HG03565 (cell line): ENCODE measurements at regions not wholly inside any gene's neighbourhood (a gene's known extent, or its start where the extent isn't known, plus 50 kb on each side); places are given as distances from the start of the nearest gene placed in this dataset.
"Not testable (repeated sequence)": the region's sequence is repeated elsewhere in the genome, so short reads cannot be mapped to it uniquely, and the experiment has no call there.

Experiments used
- ATAC-seq: cut with Tn5 transposase; IDR thresholded peaks from one replicate; pipeline ENCODE4 v1.9.1; 2021; ENCODE audit warnings: mild to moderate bottlenecking, moderate library complexity; ENCODE audit not compliant: unreplicated experiment

DNA sequence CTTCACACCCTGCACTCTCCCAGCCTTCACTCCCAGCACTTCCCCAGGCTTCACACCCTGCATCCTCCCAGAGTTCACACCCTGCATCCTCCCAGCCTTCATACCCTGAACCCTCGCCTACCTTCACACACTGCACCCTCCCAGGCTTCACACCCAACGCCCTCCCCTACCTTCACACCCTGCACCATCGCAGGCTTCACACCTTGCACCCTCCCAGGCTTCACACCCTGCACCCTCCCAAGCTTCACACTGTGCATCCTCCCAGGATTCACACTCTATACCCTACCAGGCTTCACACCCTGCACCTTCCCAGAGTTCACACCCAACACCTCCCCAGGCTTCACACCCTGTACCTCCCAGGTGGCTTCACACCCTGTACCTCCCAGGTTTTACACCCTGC, 448.7 kb upstream of the MYT1L start:
- ATAC-seq = no peak

DNA sequence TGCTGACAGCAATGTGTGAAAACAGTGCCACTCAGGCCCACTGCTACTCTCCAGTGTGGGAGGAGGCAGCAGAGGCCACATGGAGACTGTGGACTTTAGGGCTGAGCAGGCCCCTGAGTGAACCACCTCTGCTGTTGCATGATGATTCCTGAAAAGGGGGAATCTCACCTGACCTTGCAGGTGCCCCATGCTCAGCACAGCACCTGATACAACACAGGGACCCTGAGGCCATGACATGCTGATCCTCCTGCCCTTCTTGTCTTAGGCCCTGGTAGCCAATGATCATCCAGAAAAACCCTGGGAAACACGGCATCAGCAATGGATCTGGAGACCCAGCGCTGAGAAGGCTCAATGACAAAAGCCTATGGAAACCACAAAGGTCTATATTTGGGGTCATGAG, 446.8 kb upstream of the MYT1L start:
- ATAC-seq = no peak

DNA sequence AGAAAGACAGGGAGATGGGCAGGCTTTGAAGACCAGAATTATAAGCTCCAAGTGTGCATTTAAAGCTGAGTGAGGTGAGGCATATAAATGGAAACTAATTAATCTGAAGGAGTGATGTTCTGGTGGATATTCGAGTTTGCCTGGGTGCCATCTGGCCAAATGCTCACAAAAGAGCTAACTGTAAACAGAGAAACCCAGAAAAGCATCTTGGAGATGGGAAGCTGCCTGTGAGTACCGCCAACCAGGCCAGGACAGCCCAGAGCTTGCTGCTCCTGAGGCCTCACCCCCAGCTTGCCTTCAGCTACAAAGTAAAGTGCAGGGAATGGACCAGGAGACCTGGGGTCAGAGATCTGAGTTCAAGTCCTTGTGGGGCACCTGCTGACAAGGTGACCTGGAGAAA, 446.1 kb upstream of the MYT1L start:
- no peak for ATAC-seq

DNA sequence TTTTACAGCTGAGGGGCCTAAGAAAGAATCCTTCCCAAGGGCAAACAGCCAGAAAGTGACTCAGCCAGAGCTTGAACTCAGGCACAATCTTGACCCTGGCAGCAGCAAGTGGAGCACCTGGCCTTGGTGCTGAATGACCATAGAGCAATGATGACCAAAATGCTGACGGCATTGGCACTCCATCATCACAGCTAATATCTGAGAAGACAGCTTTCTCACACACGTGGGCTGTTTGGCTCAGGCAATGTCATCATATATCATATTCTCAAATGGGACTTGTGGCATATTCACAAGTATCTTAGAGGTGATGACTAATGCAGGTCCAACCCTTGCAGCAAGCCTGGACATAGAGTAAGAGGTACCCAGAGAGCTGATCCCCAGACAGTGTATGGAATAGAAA, 443.9 kb upstream of the MYT1L start:
- ATAC-seq = no peak

DNA sequence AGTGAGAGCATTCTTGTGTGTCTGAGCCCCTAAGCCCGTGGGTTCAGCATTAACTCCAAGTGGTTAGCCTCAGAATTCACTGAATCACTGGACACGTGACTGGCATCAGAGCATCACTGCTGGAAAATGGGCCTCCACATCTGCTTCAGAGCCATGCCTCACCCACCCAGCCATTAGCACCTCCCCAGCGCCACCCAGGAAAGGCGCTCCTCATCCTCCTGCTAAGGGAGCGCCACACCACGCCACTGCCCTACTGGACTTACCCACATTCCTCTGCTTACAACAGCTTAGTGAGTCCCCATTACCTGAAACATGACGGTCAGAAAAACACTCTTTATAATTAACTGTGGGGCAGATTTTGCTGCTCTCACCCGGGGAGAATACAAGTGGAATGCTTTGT, 442.6 kb upstream of the MYT1L start:
- ATAC-seq = no peak

DNA sequence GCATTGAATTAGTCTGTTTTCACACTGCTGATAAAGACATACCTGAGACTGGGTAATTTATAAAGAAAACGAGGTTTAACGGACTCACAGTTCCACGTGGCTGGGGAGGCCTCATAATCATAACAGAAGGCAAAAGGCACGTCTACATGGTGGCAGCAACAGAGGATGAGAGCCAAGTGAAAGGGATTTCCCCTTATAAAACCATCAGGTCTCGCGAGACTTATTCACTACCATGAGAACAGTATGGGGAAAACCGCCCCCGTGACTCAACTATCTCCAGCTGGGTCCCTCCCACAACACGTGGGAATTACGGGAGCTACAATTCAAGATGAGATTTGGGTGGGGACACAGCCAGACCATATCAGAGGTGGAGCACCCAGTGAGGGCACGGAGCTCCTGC, 442.0 kb upstream of the MYT1L start:
- ATAC-seq = not testable (repeated sequence)

DNA sequence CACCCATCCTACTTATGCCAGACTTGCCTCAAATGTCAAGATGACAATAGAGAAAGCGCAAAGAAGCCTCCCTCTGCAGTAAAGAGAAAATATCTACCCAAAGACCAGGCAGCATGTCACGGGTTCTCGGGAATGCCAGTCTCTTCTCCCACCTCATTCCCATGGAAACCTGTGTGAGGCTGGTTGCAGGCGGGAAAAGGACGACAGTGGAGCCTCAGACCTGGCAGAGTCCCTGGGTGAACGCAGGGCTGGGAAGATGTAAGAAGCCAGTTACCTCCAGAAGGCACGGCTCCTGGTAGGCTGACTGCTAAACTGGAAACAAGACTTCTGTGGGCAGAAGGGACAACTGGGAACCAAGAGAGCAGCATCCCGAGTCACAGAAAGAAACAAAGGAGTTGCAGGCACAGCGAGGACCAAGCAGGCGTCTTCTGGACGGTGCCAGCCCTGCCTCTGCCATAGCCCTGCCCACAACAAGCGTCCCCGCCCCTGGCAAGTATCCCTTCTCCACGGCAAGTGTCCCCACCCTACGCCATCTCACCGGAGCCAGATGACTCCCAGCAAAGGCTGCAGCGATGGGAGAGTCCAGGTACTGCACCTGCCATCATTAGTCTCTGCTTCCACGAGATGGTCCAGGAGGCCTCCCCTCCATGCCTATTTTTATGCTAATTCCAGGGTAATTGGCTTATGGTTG, 440.8 kb upstream of the MYT1L start:
- no peak for ATAC-seq

DNA sequence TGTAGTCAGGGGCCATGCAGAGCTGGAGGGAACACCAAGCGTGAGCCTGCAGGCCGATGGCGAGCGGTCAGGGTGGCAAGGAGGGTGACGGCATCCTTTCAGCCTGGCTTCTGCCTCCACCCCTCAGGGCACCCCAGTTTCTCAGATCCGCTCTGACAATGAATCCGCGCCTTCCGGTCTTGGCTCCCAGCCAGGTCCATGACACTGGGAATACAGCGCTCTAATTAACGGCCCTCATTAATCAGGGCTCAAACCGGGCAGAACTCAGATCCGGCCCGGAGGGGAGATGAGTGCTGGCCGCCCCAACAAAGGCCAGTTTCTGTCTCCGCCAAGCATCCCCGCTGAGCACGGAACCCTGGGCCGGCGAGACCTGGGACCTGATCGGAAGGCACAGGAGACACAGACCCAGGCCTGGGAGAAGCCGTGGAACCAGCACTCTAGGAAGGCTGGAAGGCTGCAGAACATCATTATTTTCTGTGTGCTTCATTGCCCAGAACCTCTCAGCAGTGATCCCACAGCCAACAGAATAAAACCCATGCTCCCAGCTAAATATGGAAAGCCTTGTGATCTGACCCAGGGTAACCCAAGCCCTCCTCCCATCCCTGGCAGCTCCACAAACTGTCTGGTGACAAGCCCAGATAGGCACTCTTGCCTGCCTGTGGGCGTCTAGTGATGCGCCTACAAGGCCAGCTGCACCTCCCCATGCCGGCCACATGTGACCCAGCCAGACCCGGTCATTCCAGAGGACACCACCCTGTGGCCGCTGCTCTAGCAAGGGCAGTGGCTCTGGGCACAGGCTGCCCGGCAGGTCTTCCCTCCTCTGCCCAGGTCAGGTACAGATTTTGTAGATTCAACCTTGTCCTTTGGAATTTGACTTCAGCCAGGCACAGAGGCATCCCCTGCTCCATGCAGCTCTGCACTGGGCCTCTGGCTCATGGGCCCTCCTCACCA, 438.7 kb upstream of the MYT1L start:
- ATAC-seq = no peak

DNA sequence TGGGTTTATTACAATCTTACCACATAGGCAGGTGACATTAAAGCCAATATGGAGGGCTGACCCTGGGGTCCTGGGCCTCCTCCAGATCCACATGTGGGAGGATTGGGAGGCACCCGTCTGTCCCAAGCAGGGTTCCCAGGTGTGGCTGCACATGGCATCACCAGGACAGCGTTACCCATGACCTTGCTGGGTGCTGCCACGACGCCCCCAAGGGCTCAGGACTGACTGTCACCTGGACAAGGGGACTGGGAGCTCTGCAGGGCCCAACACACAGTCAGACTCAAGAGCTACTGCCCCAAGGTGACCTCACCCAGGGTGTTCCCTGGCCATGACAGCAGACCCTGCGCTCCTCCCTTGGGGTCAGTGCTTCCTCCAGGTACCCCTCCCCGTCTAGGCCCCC, 437.4 kb upstream of the MYT1L start:
- no peak for ATAC-seq

DNA sequence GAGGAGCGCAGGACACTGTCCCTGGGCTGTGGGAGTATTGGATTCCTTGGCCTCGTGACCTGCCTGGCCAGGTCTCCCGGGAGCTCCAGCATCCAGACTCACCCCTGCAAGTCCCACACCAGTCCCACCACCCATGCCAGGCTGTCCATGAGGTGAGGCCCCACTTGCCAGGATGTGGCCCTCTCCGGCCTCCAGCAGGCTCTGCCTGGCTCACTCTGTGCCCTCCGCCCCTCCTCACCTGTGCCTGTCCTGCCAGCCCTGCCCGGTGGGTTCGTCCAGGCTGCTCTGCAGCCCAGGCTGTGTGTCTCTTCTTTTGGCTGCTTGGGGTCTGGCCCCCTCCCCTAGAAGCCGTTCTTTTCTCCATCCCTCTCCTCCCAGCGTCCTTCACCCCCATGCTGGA, 436.8 kb upstream of the MYT1L start:
- no peak for ATAC-seq

DNA sequence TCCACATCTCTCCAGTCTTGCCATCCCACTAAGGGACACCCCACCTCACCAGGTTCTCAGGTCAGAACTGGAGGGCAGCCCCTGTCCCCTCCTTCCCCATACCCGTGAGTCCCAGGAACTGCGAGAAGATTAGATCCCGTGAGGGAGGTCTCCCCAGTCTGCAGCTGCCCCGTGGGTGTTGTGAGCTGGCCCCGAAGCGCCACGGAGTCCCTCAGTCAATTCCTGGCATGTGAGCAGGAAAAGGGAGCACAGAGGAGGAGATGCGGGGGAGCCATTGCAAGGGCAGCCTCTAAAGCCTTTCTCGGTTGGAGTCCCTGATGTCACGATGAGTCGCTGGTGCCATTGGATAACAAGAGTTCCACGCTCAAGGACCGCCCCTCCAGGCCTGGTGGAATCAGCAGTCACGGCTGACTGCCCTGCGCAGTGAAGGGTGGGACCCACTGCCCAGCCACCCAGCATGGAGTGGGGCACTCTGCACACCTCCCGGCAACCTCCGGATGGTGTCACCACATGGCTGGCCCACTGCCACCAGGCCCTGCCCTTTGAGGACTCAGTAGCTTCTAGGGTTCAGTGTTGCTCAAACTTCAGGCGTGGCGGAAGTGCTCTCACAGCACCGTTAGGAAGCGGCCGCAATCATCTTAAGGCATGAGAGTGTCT, 434.9 kb upstream of the MYT1L start:
- no peak for ATAC-seq

DNA sequence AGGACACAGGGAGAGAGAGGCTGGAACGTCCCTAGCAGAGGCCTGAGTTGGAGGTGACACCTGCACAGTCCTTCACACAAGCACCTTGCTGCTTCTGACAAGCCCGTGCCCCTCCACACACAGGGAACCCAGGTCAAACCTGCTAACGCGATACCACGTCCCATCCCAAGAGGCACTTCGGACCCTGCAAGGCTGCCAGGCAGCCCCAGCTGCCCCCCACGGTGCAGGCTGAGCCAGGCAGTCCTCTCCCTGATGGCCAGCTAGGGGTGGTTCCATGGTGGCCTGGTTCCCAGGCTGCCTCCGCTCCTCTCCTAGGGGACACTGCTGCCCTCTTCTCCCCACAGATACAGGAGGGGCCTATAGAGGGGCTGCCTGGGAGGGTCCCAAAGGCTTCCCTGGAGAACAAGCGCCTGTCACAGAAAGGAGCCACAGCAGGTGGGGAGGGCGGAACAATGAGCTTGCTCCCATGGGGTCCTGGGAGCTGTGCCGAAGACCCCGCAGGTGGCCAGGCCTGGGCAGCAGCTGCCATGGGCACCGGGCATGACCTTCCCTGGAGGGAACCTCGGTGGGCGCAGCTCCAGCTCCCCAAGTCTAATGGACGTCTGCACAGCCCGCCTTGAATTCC, 434.2 kb upstream of the MYT1L start:
- no peak for ATAC-seq

DNA sequence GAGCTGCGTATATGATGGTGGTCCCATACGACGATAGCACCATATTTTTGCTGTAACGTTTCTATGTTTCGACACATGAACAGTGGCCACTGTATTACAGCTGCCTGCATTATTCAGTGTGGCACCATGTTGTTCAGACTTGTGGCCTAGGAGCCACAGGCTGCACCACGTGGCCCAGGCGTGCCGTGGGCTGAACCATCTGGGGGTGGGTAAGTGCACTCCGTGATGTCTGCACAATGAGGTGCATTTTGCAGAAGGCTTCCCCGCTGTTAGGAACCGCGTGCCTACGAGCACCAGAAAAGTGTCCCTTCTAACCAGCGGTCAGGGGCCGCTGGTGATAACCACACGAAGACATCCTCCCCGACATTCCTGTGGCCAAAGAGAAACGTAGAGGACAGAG, 433.7 kb upstream of the MYT1L start:
- no peak for ATAC-seq

DNA sequence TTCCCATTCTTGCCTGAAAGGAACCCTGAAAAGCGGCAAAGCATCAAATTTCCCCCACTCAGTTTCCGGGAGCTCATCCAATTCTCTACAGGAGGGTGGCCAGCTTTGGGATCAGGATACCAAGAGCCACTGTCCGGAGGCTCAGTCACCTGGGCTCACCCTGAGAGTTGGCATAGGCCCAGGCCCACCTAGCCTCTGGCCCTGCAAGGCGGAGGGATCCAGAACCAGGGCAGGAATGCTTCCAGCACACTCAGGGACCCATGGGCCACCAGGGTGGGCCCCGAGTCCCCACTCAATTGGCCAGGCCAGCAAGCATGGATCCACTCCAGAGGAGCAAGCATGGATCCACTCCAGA, 432.9 kb upstream of the MYT1L start:
- ATAC-seq = no peak

DNA sequence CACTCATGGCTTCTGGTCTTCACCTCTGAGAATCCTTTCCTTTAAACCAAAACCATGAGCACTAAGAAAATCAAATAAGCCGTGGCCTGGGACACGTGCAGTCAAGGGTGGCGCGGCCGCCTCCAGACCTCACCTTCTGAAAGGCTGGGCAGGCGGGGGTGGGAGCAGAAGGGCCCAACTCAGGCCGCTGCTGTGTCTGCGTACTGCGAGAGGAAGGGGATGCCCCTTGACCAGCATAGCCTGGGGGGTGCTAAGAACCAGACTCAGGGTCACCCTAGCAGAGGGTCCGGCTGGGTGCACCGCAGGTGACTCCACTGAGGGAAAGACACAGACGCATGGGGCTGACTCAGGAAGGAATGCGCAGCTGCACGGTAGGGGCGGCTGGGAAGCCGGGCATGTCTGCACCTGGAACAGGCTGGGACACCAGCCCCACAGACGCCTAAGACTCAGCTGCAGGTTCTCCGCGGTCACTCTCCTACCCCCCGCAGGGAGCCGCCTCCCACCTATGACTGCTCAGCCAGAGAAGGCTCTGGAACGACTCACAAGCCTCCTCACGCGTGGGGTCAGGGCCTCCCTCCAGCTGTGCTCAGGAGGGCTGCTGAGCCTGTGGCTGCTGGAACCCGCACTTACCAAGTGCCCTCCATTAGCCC, 432.4 kb upstream of the MYT1L start:
- no peak for ATAC-seq

DNA sequence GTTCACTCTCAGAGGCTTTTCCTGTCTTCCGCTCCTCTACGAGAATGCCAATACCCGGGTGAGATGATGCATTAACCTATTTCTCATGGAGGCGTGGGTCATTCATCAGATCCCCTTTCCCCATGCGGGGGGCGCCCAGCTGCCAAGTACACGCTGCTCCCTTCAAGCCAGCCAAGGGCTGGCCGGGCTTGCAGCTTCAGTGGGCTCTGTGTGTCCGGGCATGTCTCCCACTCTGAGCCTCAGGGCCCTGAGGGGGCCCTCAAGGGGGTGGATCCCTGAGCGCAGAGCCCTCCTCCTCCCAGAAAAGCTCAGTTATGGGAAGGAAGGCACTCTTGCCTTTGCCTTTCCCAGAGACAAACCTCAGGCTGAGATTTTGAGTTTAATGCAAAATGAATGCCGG, 431.8 kb upstream of the MYT1L start:
- ATAC-seq = no peak

DNA sequence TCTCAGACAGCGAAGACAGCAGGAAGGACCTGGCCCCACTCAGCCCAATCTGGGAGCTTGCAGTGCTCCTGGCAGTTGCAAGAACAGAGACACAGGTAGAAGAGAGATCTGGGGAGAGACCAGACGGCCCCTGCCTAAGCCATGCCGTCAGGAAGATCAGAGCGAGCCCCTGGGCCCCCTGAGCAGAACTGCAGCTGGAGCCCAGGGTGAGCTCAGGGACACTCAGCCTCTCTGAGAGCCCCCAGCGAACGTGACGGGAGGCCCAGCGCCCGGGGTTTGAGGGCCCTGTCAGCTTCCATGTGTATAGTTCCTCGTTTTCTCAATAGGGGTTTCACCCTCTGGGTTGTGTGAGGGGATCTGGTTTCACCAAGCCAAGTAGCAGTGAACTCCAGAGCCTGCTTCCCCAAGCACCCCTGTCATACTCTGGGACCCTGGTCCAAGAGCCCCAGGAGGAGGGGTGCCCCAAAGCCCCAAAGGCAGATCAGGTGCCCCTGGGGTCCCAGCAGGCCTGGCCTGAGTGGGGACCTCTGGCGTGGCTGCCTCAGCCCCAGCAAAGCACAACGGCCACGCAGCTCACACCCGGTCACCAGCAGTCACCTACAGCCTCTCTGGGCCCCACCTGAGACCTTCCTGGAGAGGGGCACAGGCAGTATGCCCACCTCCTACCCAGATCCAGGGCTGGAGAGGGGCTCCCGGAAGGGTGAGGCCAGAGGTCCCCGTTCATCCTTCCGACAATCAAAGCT, 431.3 kb upstream of the MYT1L start:
- no peak for ATAC-seq

DNA sequence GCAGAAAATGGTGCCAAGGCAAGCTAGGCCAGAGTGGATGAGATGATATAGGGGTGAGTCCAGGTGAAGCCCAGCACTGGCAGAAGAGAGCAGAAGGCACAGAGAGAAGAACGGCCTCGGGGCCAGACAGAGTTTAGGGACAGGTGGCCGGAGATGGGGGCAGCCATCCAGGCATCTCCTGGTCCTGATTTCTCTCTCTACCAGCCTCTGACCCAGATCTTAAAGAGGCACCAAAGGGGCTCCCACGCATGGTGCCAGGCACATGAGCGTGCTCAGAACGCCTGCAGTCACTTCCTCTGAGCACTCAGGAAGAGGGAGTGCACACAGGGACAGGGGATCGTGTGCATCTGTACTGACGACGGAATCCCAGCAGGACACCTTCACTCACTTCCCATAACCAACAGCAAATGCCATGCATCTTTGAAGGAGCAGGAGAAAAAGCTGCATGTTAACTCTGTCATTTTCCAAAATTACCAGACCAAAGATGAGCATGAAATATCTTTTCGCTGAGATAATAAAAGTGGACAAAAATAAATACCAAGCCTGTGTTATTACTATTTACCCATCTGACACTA, 427.8 kb upstream of the MYT1L start:
- ATAC-seq = no peak

DNA sequence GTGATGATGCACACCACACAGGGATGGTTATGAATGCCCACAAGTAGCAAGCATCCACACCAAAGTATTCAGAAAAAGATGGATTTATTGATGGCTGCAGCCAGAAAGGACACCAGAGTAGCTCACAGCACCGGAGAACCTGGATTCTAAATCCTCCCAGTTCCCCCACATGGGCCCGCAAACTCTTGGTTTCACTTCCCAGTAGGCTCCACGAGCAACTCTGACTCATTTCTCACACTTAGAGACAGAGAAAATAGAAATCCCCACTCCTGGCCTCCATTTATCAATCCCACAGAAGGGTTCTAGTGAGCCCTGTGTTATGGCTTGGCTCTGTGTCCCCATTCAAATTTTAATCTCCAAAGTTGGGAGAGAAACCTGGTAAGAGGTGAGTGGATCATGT, 426.7 kb upstream of the MYT1L start:
- peak; percentile 88 for ATAC-seq

DNA sequence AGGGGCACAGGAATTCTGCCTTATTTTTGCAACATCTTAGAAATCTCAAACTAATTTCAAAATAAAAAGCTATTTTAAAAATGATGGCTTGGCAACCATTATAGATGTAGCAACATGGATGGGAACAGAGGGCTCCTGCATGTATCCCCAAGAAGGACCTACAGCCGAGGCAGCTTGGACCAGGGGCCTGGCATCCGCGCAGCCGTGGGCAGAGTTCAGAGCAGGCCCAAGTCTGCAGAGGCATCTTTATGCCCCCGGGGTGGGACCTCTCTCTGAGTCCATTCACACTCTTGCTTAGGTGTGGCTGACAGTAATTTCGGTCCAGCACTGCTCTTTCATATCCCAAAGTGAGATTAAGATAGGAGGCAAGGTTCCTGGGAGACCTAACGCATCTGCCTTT, 425.8 kb upstream of the MYT1L start:
- no peak for ATAC-seq
